ENCODE measurements at regions not wholly inside any gene's neighbourhood (a gene's known extent, or its start where the extent isn't known, plus 50 kb on each side); places are given as distances from the start of the nearest gene placed in this dataset.

DNA sequence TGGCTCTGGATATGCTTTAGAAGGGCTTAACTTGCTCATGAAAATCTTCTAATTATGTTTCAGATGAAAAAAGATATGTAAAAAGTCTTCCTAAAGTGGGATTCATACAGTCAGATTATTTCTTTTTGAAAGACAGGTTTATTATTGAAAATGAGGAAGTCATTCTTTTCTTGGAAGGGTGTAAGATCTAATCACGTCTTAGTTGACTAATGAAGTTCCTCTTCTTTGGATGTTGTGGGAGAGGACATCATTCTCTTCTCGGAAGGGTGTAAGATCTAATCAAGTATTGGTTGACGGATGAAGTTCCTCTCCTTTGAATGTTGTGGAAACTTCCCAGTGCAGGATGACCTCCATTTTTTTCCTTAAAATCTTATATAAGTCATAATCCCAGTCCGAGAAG is 74.9 kb downstream of the ALG10 start:
- no peaks in the 10 kb centered on the region for H3K4me1 ChIP-seq (ENCODE audit: insufficient read depth, low read length, poor library complexity, severe bottlenecking)
- H3K9me3 ChIP-seq (ENCODE audit: insufficient read depth, low read depth, low read length): no peaks in the 10 kb centered on the region
- no peak overlapping the region for H3K4me3 ChIP-seq (ENCODE audit: low read length, poor library complexity, severe bottlenecking)
- H3K79me2 ChIP-seq (ENCODE audit: insufficient read depth, low read length): no peaks in the 10 kb centered on the region
- H3K4me2 ChIP-seq (ENCODE audit: low read depth, low read length, poor library complexity, severe bottlenecking): no peak overlapping the region
- H3K9me2 ChIP-seq (replicated peaks; ENCODE audit: low read depth, low read length): no peaks in the 10 kb centered on the region
- H2AFZ ChIP-seq (ENCODE audit: low read length): no peak overlapping the region
- no peaks in the 10 kb centered on the region for H3K27me3 ChIP-seq (ENCODE audit: insufficient read depth, low read length, poor library complexity, severe bottlenecking)
- no peak overlapping the region for H3K9ac ChIP-seq (ENCODE audit: low read depth, low read length, poor library complexity, severe bottlenecking)
- no peak for TF ChIP-seq CTCF (conservative IDR thresholded peaks at IDR 0.05; ENCODE audit: low read length)
- TF ChIP-seq EZH2phosphoT487 (IDR thresholded peaks at IDR 0.05; ENCODE audit: borderline replicate concordance): no peak
- H4K20me1 ChIP-seq (ENCODE audit: insufficient read depth, low read length, poor library complexity, severe bottlenecking): no peaks in the 10 kb centered on the region
- H3F3A ChIP-seq (ENCODE audit: low read depth): no peaks in the 10 kb centered on the region
- H3K36me3 ChIP-seq (ENCODE audit: insufficient read depth, low read length): no peaks in the 10 kb centered on the region

DNA sequence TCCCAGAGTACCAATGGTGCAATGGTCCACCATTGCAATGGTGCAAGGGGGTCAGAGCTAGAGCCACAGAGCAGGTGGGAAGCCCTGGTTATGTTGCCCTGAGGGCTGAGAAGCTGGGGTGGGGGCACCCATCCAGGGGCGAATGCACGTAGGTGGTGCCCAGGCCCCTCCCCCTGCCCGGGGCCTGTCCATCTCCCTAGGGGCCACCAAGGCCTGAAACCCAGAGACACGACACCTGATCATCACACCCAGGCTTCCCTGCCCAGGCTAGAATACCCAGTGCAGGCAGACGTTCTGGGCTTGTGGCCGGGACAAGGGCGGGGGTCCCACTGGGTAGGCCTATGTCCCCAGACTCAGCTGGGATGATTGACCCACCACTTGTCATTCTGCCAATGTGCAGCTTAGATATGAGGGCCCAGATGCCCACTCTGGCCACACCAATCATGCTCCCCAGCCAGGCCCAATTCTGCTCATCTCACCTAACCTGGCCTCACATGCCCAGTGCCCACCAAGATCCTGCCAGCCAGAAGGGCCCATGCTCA is 83.2 kb downstream of the ALG10 start:
- no peak overlapping the region for H3K4me3 ChIP-seq (ENCODE audit: low read length, poor library complexity, severe bottlenecking)
- H3K79me2 ChIP-seq (ENCODE audit: insufficient read depth, low read length): no peaks in the 10 kb centered on the region
- H3K36me3 ChIP-seq (ENCODE audit: insufficient read depth, low read length): no peaks in the 10 kb centered on the region
- H3F3A ChIP-seq (ENCODE audit: low read depth): no peaks in the 10 kb centered on the region
- no peak overlapping the region for H3K9ac ChIP-seq (ENCODE audit: low read depth, low read length, poor library complexity, severe bottlenecking)
- H4K20me1 ChIP-seq (ENCODE audit: insufficient read depth, low read length, poor library complexity, severe bottlenecking): no peaks in the 10 kb centered on the region
- no peak for TF ChIP-seq CTCF (conservative IDR thresholded peaks at IDR 0.05; ENCODE audit: low read length)
- no peak overlapping the region for H2AFZ ChIP-seq (ENCODE audit: low read length)
- H3K4me1 ChIP-seq (ENCODE audit: insufficient read depth, low read length, poor library complexity, severe bottlenecking): no peaks in the 10 kb centered on the region
- H3K4me2 ChIP-seq (ENCODE audit: low read depth, low read length, poor library complexity, severe bottlenecking): no peak overlapping the region
- H3K27me3 ChIP-seq (ENCODE audit: insufficient read depth, low read length, poor library complexity, severe bottlenecking): no peaks in the 10 kb centered on the region
- no peaks in the 10 kb centered on the region for H3K9me2 ChIP-seq (replicated peaks; ENCODE audit: low read depth, low read length)
- H3K9me3 ChIP-seq (ENCODE audit: insufficient read depth, low read depth, low read length): no peaks in the 10 kb centered on the region

DNA sequence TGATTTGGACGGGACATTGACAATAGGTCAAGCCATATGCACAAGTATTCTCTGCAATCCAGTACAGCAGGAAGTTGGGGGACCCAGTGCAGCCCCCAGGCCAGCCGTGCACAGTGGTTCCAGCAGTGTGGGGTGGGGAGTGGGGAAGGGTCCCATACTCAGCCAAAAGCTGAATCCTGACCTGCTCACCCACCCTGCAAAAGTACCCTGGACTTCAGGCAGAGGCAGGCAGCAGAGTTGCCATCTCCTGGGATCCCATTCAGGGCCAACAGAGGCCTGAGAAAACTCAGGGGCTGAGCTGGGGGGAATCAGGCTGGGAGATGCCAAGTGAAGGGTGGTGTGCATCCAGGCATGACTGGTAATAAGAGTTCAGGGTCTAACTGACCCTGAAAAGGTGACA is 83.9 kb downstream of the ALG10 start:
- H4K20me1 ChIP-seq (ENCODE audit: insufficient read depth, low read length, poor library complexity, severe bottlenecking): no peaks in the 10 kb centered on the region
- H3K9me2 ChIP-seq (replicated peaks; ENCODE audit: low read depth, low read length): no peaks in the 10 kb centered on the region
- no peak overlapping the region for H3K4me2 ChIP-seq (ENCODE audit: low read depth, low read length, poor library complexity, severe bottlenecking)
- TF ChIP-seq EZH2phosphoT487 (IDR thresholded peaks at IDR 0.05; ENCODE audit: borderline replicate concordance) (no peak), CTCF (conservative IDR thresholded peaks at IDR 0.05; ENCODE audit: low read length) (no peak)
- H2AFZ ChIP-seq (ENCODE audit: low read length): no peak overlapping the region
- no peak overlapping the region for H3K9ac ChIP-seq (ENCODE audit: low read depth, low read length, poor library complexity, severe bottlenecking)
- H3F3A ChIP-seq (ENCODE audit: low read depth): no peaks in the 10 kb centered on the region
- no peaks in the 10 kb centered on the region for H3K4me1 ChIP-seq (ENCODE audit: insufficient read depth, low read length, poor library complexity, severe bottlenecking)
- no peaks in the 10 kb centered on the region for H3K79me2 ChIP-seq (ENCODE audit: insufficient read depth, low read length)
- H3K27me3 ChIP-seq (ENCODE audit: insufficient read depth, low read length, poor library complexity, severe bottlenecking): no peaks in the 10 kb centered on the region
- no peaks in the 10 kb centered on the region for H3K9me3 ChIP-seq (ENCODE audit: insufficient read depth, low read depth, low read length)
- no peak overlapping the region for H3K4me3 ChIP-seq (ENCODE audit: low read length, poor library complexity, severe bottlenecking)
- no peaks in the 10 kb centered on the region for H3K36me3 ChIP-seq (ENCODE audit: insufficient read depth, low read length)

Data from Loucy (cell line).